Caco-2 (cell line): ENCODE measurements at regions not wholly inside any gene's neighbourhood (a gene's known extent, or its start where the extent isn't known, plus 50 kb on each side); places are given as distances from the start of the nearest gene placed in this dataset.
A peak's percentile ranks its signal among the peaks of the same experiment; 100 is the strongest.

Experiments used
- BruUV-seq: library from RNA; stranded (reverse); fragments of 400-500 nt; replicated peaks from 2 replicates; lab custom pipeline; 2021; lab: Mats Ljungman, UMichigan
- CTCF ChIA-PET: fragments of 300-600 bp; sonication (Branson Sonifier 250); formaldehyde crosslinking; loops from one replicate; lab custom pipeline; 2022; ENCODE audit warnings: antibody characterized with exemption; lab: Charles Lee
- POLR2A ChIA-PET: fragments of 300-600 bp; sonication (Branson Sonifier 250); formaldehyde crosslinking; loops from one replicate; lab custom pipeline; 2022; ENCODE audit warnings: antibody characterized with exemption; lab: Charles Lee
- DNase-seq, 2 experiments: peaks; one replicate each; pipeline versions ENCODE4 v3.0.0 to v3.0.0-alpha.2; 2020 to 2022
- H3K27me3 ChIP-seq: replicated peaks from 2 replicates; pipeline ENCODE4 v1.6.0; 2011; ENCODE audit warnings: low read length; ENCODE audit not compliant: control insufficient read depth, insufficient read depth
- H3K36me3 ChIP-seq: 2 replicates; pipeline ENCODE4 v1.5.1; 2011; ENCODE audit warnings: low read length; ENCODE audit not compliant: control insufficient read depth, insufficient read depth
- H3K4me1 ChIP-seq: fragments of 250-450 bp; sonication (Bioruptor Pico); 2 replicates; pipeline ENCODE4 v1.5.1; 2020; ENCODE audit warnings: mild to moderate bottlenecking
- H3K4me3 ChIP-seq: 2 replicates; pipeline ENCODE4 v1.5.1; 2011; ENCODE audit warnings: low read depth, mild to moderate bottlenecking, control low read depth, low read length
- H3K9me3 ChIP-seq: fragments of 250-450 bp; sonication (Bioruptor Pico); 2 replicates; pipeline ENCODE4 v1.5.1; 2020; ENCODE audit warnings: mild to moderate bottlenecking, moderate library complexity
- H3K27ac Mint-ChIP-seq: one replicate; pipeline ENCODE4 v1.8.0; 2022; ENCODE audit warnings: mixed read lengths; ENCODE audit not compliant: unreplicated experiment
- H3K27me3 Mint-ChIP-seq: one replicate; pipeline ENCODE4 v1.8.0; 2022; ENCODE audit warnings: mixed read lengths; ENCODE audit not compliant: insufficient read depth, unreplicated experiment
- H3K36me3 Mint-ChIP-seq: one replicate; pipeline ENCODE4 v1.8.0; 2022; ENCODE audit warnings: mild to moderate bottlenecking, mixed read lengths; ENCODE audit not compliant: insufficient read depth, unreplicated experiment
- H3K4me1 Mint-ChIP-seq: one replicate; pipeline ENCODE4 v1.8.0; 2022; ENCODE audit warnings: low read depth, mixed read lengths; ENCODE audit not compliant: unreplicated experiment
- H3K4me3 Mint-ChIP-seq: one replicate; pipeline ENCODE4 v1.8.0; 2022; ENCODE audit warnings: mild to moderate bottlenecking, moderate library complexity, mixed read lengths; ENCODE audit not compliant: unreplicated experiment
- H3K9me3 Mint-ChIP-seq: one replicate; pipeline ENCODE4 v1.8.0; 2022; ENCODE audit warnings: mixed read lengths; ENCODE audit not compliant: unreplicated experiment
- CTCF ChIP-seq, 2 experiments: fragments of 200-600 bp in 1 of 2; IDR thresholded peaks; 1 replicate in 1 of 2; 2 replicates in 1 of 2; pipeline versions ENCODE4 v1.5.1 to v1.8.0; 2011 to 2022; ENCODE audit warnings: antibody characterized with exemption in 1 of 2, control low read depth in 1 of 2, inconsistent platforms in 1 of 2, low read depth in 1 of 2, low read length in 1 of 2, mild to moderate bottlenecking in 1 of 2, moderate library complexity in 1 of 2; ENCODE audit not compliant: insufficient read depth in 1 of 2, severe bottlenecking in 1 of 2, unreplicated experiment in 1 of 2
- intact Hi-C: fragments of 100-400 bp; cut with micrococcal nuclease; formaldehyde crosslinking; loops from one replicate; pipeline ENCODE4 v1.10.0; 2022; ENCODE audit not compliant: unreplicated experiment

- Mint-ChIP-seq H3K4me1 (peaks cover 14% of the 10 kb centered on the region), H3K36me3 (peaks cover 6% of the 10 kb centered on the region), H3K4me3 (no peak overlapping the region), H3K27me3 (no peaks in the 10 kb centered on the region), H3K27ac (no peak overlapping the region), H3K9me3 (no peaks in the 10 kb centered on the region)
- DNase-seq = no peak
- CTCF ChIA-PET = interaction anchor here (1.5 to 4.8 kb wide), 2 partner anchors 8 to 11 kb away, joined by 4 to 31 read pairs; no protein-coding TSS in a partner anchor
- intact Hi-C loops = loop anchor here (1.0 kb wide), 1 partner anchor 8 kb away; no protein-coding TSS in a partner anchor
- Histone ChIP-seq H3K36me3 (no peaks in the 10 kb centered on the region), H3K4me1 (peaks cover 16% of the 10 kb centered on the region), H3K9me3 (no peaks in the 10 kb centered on the region), H3K4me3 (no peak overlapping the region), H3K27me3 (no peaks in the 10 kb centered on the region)
- TF ChIP-seq CTCF (IDR thresholded peaks at IDR 0.05; ENCODE audit: insufficient read depth in 1 of 2, low read depth in 1 of 2, low read length in 1 of 2, severe bottlenecking in 1 of 2, unreplicated experiment in 1 of 2) = no peak
- no TSS peak for BruUV-seq
- POLR2A ChIA-PET = no interaction called here
Measured at GRCh38 chr11:10945196-10945595, 87.3 kb upstream of the ZBED5 start.

GRCh38 chr11:10943968-10944367 lies 86.1 kb upstream of the ZBED5 start:
- Histone ChIP-seq H3K9me3 (no peaks in the 10 kb centered on the region), H3K27me3 (no peaks in the 10 kb centered on the region), H3K4me3 (no peak overlapping the region), H3K4me1 (peaks cover 16% of the 10 kb centered on the region), H3K36me3 (no peaks in the 10 kb centered on the region)
- Mint-ChIP-seq H3K4me3 (no peak overlapping the region), H3K9me3 (no peaks in the 10 kb centered on the region), H3K36me3 (peaks cover 6% of the 10 kb centered on the region), H3K4me1 (peaks cover 14% of the 10 kb centered on the region), H3K27ac (peak overlapping the region; percentile 40), H3K27me3 (no peaks in the 10 kb centered on the region)
- DNase-seq = no peak
- intact Hi-C loops = no loop called here
- BruUV-seq = no TSS peak
- no peak for TF ChIP-seq CTCF (IDR thresholded peaks at IDR 0.05; ENCODE audit: insufficient read depth in 1 of 2, low read depth in 1 of 2, low read length in 1 of 2, severe bottlenecking in 1 of 2, unreplicated experiment in 1 of 2)
- ChIA-PET CTCF (interaction anchor here (0.5 to 4.8 kb wide), 3 partner anchors 10 to 84 kb away, joined by 3 to 31 read pairs (median 7); no protein-coding TSS in a partner anchor), POLR2A (interaction anchor here (1.2 kb wide), 1 partner anchor 135 kb away, joined by 4 read pairs; the partner anchor contains the start of gene EIF4G2)

GRCh38 chr11:10942620-10943019 lies 84.8 kb upstream of the ZBED5 start:
- H3K4me3 Mint-ChIP-seq = no peak overlapping the region
- Histone ChIP-seq H3K9me3 (no peaks in the 10 kb centered on the region), H3K36me3 (no peaks in the 10 kb centered on the region), H3K4me3 (no peak overlapping the region), H3K4me1 (peaks cover 16% of the 10 kb centered on the region), H3K27me3 (no peaks in the 10 kb centered on the region)
- no peak for TF ChIP-seq CTCF (IDR thresholded peaks at IDR 0.05; ENCODE audit: insufficient read depth in 1 of 2, low read depth in 1 of 2, low read length in 1 of 2, severe bottlenecking in 1 of 2, unreplicated experiment in 1 of 2)
- no peaks in the 10 kb centered on the region for H3K27me3 Mint-ChIP-seq
- H3K9me3 Mint-ChIP-seq = no peaks in the 10 kb centered on the region
- H3K27ac Mint-ChIP-seq = no peak overlapping the region
- no peak for DNase-seq
- intact Hi-C loops = no loop called here
- ChIA-PET POLR2A (no interaction called here), CTCF (interaction anchor here (4.8 kb wide), 1 partner anchor 8 kb away, joined by 31 read pairs; no protein-coding TSS in a partner anchor)
- peaks cover 6% of the 10 kb centered on the region for H3K36me3 Mint-ChIP-seq
- peaks cover 14% of the 10 kb centered on the region for H3K4me1 Mint-ChIP-seq
- BruUV-seq = no TSS peak
